ENCODE measurements at regions not wholly inside any gene's neighbourhood (a gene's known extent, or its start where the extent isn't known, plus 50 kb on each side); places are given as distances from the start of the nearest gene placed in this dataset.
"Not testable (repeated sequence)": the region's sequence is repeated elsewhere in the genome, so short reads cannot be mapped to it uniquely, and the experiment has no call there.

GRCh38 chr5:107005653-107006052 lies 665.1 kb downstream of the EFNA5 start:
- Mint-ChIP-seq H3K4me3 (no peak overlapping the region), H3K36me3 (ENCODE audit: insufficient read depth) (no peaks in the 10 kb centered on the region), H3K9me3 (no peaks in the 10 kb centered on the region), H3K4me1 (ENCODE audit: low read depth) (no peaks in the 10 kb centered on the region), H3K27me3 (ENCODE audit: low read depth) (no peaks in the 10 kb centered on the region)
- DNase-seq, result no peak
- no peak for ATAC-seq

- H3K27me3 Mint-ChIP-seq (ENCODE audit: low read depth), result no peaks in the 10 kb centered on the region
- no peak for DNase-seq
- no peak for ATAC-seq
- no peaks in the 10 kb centered on the region for H3K36me3 Mint-ChIP-seq (ENCODE audit: insufficient read depth)
- H3K9me3 Mint-ChIP-seq, result no peaks in the 10 kb centered on the region
- no peak overlapping the region for H3K4me3 Mint-ChIP-seq
- no peaks in the 10 kb centered on the region for H3K4me1 Mint-ChIP-seq (ENCODE audit: low read depth)
Observed at GRCh38 chr5:107005161-107005560, 665.6 kb downstream of the EFNA5 start.

- no peaks in the 10 kb centered on the region for H3K27me3 Mint-ChIP-seq (ENCODE audit: low read depth)
- no peak overlapping the region for H3K4me3 Mint-ChIP-seq
- no peak for ATAC-seq
- peaks cover 6% of the 10 kb centered on the region for H3K9me3 Mint-ChIP-seq
- H3K4me1 Mint-ChIP-seq (ENCODE audit: low read depth), result no peaks in the 10 kb centered on the region
- no peak for DNase-seq
- no peaks in the 10 kb centered on the region for H3K36me3 Mint-ChIP-seq (ENCODE audit: insufficient read depth)
Observed at GRCh38 chr5:107002115-107002514, 668.6 kb downstream of the EFNA5 start.

DNA sequence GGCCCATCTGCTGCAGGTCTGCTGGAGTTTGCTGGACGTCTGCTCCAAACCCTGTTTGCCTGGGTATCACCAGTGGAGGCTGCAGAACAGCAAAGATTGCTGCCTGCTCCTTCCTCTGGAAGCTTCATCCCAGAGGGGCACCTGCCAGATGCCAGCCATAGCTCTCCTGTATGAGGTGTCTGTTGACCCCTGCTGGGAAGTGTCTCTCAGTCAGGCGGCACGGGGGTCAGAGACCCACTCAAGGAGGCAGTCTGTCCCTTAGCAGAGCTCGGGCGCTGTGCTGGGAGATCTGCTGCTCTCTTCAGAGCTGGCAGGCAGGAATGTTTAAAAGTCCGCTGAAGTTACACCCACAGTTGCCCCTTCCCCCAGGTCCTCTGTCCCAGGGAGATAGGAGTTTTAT lies 671.2 kb downstream of the EFNA5 start:
- not testable (repeated sequence) for DNase-seq; H3K36me3 Mint-ChIP-seq (ENCODE audit: insufficient read depth); H3K4me3 Mint-ChIP-seq; ATAC-seq; H3K9me3 Mint-ChIP-seq; H3K4me1 Mint-ChIP-seq (ENCODE audit: low read depth); H3K27me3 Mint-ChIP-seq (ENCODE audit: low read depth)

DNA sequence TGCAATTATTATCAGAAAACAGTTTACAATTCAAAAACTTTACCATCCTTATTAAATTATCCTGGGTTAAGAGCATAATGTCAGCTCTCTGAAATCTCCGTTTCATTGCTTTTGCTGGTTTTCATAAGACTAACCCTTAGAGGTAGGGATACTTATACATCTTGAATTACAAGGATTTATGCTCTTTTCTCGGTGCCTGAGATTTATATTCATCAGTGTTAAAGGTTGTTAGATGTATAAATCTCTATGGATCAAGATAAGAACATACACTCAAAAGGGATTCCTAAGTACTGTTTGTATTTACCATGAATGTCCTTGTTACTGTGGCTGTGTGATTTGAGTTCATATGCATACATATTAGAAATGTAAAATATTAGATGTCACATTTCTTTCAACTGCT lies 684.7 kb downstream of the EFNA5 start:
- no peak for ATAC-seq
- Mint-ChIP-seq H3K9me3 (peaks cover 4% of the 10 kb centered on the region), H3K4me1 (ENCODE audit: low read depth) (no peaks in the 10 kb centered on the region), H3K27me3 (ENCODE audit: low read depth) (peaks cover 2% of the 10 kb centered on the region), H3K36me3 (ENCODE audit: insufficient read depth) (no peaks in the 10 kb centered on the region), H3K4me3 (no peak overlapping the region)
- no peak for DNase-seq

DNA sequence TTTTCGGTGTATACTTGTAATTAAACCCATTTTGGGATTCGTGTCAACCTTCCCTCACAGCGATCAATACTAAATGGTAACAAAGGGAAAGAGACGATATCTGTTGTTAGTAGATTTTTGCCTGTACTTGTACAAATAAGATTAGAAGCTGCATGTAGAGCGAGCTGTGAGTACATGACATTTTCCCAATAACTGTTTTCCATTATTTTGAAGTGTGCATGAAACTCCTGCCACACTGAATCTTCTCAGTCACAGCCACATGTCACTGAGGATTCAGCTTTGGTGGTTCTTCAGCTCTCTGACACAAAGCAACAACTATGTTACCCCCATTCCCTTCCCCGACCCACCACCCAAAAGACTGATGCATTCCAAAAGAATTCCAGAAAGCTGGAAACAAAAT lies 685.6 kb downstream of the EFNA5 start:
- no peaks in the 10 kb centered on the region for H3K36me3 Mint-ChIP-seq (ENCODE audit: insufficient read depth)
- H3K9me3 Mint-ChIP-seq, result peaks cover 4% of the 10 kb centered on the region
- peaks cover 4% of the 10 kb centered on the region for H3K27me3 Mint-ChIP-seq (ENCODE audit: low read depth)
- no peak for DNase-seq
- no peak for ATAC-seq
- no peak overlapping the region for H3K4me3 Mint-ChIP-seq
- no peaks in the 10 kb centered on the region for H3K4me1 Mint-ChIP-seq (ENCODE audit: low read depth)

GRCh38 chr5:106979178-106979577 lies 691.6 kb downstream of the EFNA5 start:
- not testable (repeated sequence) for H3K27me3 Mint-ChIP-seq (ENCODE audit: low read depth); H3K4me3 Mint-ChIP-seq; H3K36me3 Mint-ChIP-seq (ENCODE audit: insufficient read depth); H3K9me3 Mint-ChIP-seq; ATAC-seq; H3K4me1 Mint-ChIP-seq (ENCODE audit: low read depth); DNase-seq

DNA sequence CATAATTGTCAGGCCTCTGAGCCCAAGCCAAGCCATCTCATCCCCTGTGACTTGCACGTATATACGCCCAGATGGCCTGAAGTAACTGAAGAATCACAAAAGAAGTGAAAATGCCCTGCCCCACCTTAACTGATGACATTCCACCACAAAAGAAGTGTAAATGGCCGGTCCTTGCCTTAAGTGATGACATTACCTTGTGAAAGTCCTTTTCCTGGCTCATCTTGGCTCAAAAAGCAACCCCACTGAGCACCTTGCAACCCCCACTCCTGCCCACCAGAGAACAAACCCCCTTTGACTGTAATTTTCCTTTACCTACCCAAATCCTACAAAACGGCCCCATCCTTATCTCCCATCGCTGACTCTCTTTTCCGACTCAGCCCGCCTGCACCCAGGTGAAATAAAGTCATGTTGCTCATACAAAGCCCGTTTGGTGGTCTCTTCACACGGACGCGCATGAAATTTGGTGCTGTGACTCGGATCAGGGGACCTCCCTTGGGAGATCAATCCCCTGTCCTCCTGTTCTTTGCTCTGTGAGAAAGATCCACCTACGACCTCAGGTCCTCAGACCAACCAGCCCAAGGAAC lies 692.1 kb downstream of the EFNA5 start:
- H3K9me3 Mint-ChIP-seq; H3K4me3 Mint-ChIP-seq; H3K36me3 Mint-ChIP-seq (ENCODE audit: insufficient read depth); ATAC-seq; H3K4me1 Mint-ChIP-seq (ENCODE audit: low read depth); DNase-seq; H3K27me3 Mint-ChIP-seq (ENCODE audit: low read depth): not testable (repeated sequence)

- H3K9me3 Mint-ChIP-seq, result no peaks in the 10 kb centered on the region
- no peaks in the 10 kb centered on the region for H3K4me1 Mint-ChIP-seq (ENCODE audit: low read depth)
- DNase-seq (no peak), ATAC-seq (no peak)
- H3K4me3 Mint-ChIP-seq, result no peak overlapping the region
- no peaks in the 10 kb centered on the region for H3K36me3 Mint-ChIP-seq (ENCODE audit: insufficient read depth)
- peaks cover 4% of the 10 kb centered on the region for H3K27me3 Mint-ChIP-seq (ENCODE audit: low read depth)
Observed at GRCh38 chr5:106976363-106976762, 694.4 kb downstream of the EFNA5 start.

DNA sequence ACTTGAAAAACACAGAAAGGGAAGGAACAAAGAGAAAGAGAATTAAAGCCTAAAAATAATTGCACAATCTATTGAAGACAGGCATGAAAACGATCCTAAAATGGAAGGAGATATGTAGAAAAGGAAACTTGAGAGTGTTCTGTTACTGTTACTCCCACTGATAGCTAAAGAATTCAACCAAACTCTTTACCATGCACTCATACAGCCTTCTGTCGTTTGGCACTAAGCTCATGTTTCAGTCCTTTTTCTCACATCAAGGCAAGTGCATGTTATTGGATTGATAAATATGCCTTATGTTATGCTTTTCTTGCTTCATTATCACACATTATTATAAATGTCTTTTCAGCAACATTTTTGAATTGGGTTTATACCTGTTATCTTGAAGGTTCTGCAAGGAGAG lies 696.5 kb downstream of the EFNA5 start:
- H3K9me3 Mint-ChIP-seq, result no peaks in the 10 kb centered on the region
- no peaks in the 10 kb centered on the region for H3K4me1 Mint-ChIP-seq (ENCODE audit: low read depth)
- H3K27me3 Mint-ChIP-seq (ENCODE audit: low read depth), result no peaks in the 10 kb centered on the region
- DNase-seq (no peak), ATAC-seq (no peak)
- no peak overlapping the region for H3K4me3 Mint-ChIP-seq
- no peaks in the 10 kb centered on the region for H3K36me3 Mint-ChIP-seq (ENCODE audit: insufficient read depth)

- no peak overlapping the region for H3K4me3 Mint-ChIP-seq
- H3K27me3 Mint-ChIP-seq (ENCODE audit: low read depth), result no peaks in the 10 kb centered on the region
- H3K9me3 Mint-ChIP-seq, result no peaks in the 10 kb centered on the region
- no peaks in the 10 kb centered on the region for H3K36me3 Mint-ChIP-seq (ENCODE audit: insufficient read depth)
- ATAC-seq, result no peak
- DNase-seq, result no peak
- no peaks in the 10 kb centered on the region for H3K4me1 Mint-ChIP-seq (ENCODE audit: low read depth)
Observed at GRCh38 chr5:106966686-106967315, 703.9 kb downstream of the EFNA5 start.

GRCh38 chr5:106964132-106964531 lies 706.6 kb downstream of the EFNA5 start:
- H3K9me3 Mint-ChIP-seq, result no peaks in the 10 kb centered on the region
- ATAC-seq (no peak), DNase-seq (no peak)
- H3K36me3 Mint-ChIP-seq (ENCODE audit: insufficient read depth), result no peaks in the 10 kb centered on the region
- no peaks in the 10 kb centered on the region for H3K4me1 Mint-ChIP-seq (ENCODE audit: low read depth)
- H3K4me3 Mint-ChIP-seq, result no peak overlapping the region
- no peaks in the 10 kb centered on the region for H3K27me3 Mint-ChIP-seq (ENCODE audit: low read depth)

- Mint-ChIP-seq H3K4me3 (no peak overlapping the region), H3K9me3 (no peaks in the 10 kb centered on the region), H3K36me3 (ENCODE audit: insufficient read depth) (no peaks in the 10 kb centered on the region), H3K4me1 (ENCODE audit: low read depth) (no peaks in the 10 kb centered on the region), H3K27me3 (ENCODE audit: low read depth) (no peaks in the 10 kb centered on the region)
- no peak for DNase-seq
- ATAC-seq, result no peak
Observed at GRCh38 chr5:106963630-106964029, 707.1 kb downstream of the EFNA5 start.

DNA sequence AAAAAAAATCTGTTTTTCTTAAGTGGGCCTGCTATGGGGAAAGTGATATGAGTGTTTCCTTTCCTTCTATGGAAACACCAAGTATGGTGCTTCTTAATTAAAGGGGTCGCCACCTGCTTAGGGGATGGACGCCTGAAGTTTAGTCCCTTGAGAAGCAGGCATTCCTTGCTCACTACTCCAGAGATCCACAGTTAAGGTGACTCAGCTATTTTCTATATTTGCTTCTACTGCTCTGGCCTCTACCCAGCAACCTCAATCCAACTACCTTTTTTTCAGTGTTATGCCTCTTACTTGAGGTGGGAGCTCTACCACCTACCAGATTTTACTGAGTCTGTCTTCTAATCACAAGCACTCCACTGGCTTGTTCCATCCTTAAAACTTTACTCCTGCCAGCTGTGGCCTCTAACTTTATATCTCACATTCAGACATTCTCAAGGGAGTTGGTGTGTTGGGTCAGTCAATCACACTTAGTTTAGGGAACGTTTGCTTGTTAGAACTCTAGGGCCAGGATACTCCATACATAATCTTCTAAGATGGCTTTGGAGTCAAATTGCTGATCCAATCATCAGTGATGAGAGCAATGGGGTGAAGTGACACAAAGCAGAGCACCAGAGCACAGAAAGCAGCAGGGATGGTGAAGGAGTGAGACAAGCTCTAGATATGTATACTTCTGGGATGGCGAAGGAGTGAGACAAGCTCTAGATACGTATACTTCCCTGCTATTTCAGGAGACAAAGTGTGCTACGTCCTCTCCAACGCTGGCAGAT lies 708.1 kb downstream of the EFNA5 start:
- H3K27me3 Mint-ChIP-seq (ENCODE audit: low read depth), result no peaks in the 10 kb centered on the region
- DNase-seq, result no peak
- H3K4me1 Mint-ChIP-seq (ENCODE audit: low read depth), result no peaks in the 10 kb centered on the region
- no peak overlapping the region for H3K4me3 Mint-ChIP-seq
- H3K9me3 Mint-ChIP-seq, result no peaks in the 10 kb centered on the region
- no peak for ATAC-seq
- no peaks in the 10 kb centered on the region for H3K36me3 Mint-ChIP-seq (ENCODE audit: insufficient read depth)

DNA sequence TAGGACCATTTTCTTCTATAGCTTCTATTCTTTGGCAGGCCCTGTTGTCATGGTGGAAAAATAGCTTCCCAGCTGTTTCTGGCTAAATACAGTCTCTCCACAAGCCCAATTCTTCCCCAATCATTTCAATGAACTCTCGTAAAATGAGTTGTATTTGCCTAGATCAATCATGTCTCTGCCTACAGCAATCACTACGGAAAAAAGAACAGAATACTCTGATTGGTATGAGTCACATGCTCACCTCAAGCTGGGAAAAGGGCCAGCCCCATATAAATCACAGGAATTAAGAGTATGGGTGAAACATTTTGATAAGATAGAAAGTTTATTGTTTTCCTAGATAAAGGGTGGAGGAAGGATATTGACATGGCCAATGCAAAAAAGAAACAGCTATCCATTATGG lies 711.4 kb downstream of the EFNA5 start:
- H3K4me3 Mint-ChIP-seq, result no peak overlapping the region

More for the DNA sequence above, 711.4 kb downstream of the EFNA5 start:
- DNase-seq (no peak), ATAC-seq (no peak)
- Mint-ChIP-seq H3K4me1 (ENCODE audit: low read depth) (no peaks in the 10 kb centered on the region), H3K27me3 (ENCODE audit: low read depth) (no peaks in the 10 kb centered on the region), H3K36me3 (ENCODE audit: insufficient read depth) (no peaks in the 10 kb centered on the region), H3K9me3 (no peaks in the 10 kb centered on the region)
